Suprapubic skin (tissue), 4 donors: ENCODE measurements at regions not wholly inside any gene's neighbourhood (a gene's known extent, or its start where the extent isn't known, plus 50 kb on each side); places are given as distances from the start of the nearest gene placed in this dataset.

Experiments
- DNase-seq, 2 donors: peaks; one replicate each; pipeline ENCODE4 v3.0.0-alpha.2; 2019; ENCODE audit warnings: low spot score in 2 of 2
- H3K27ac ChIP-seq: fragments of 200-600 bp; sonication (generic); one replicate; pipeline ENCODE4 v1.5.1; 2019
- H3K27me3 ChIP-seq: fragments of 200-600 bp; sonication (generic); one replicate; pipeline ENCODE4 v1.5.1; 2019
- H3K36me3 ChIP-seq: fragments of 200-600 bp; sonication (generic); one replicate; pipeline ENCODE4 v1.5.1; 2019
- H3K4me1 ChIP-seq: fragments of 200-600 bp; sonication (generic); one replicate; pipeline ENCODE4 v1.5.1; 2019
- H3K4me3 ChIP-seq: fragments of 200-600 bp; sonication (generic); one replicate; pipeline ENCODE4 v1.5.1; 2019; ENCODE audit warnings: mild to moderate bottlenecking
- H3K9me3 ChIP-seq: fragments of 200-600 bp; sonication (generic); one replicate; pipeline ENCODE4 v1.5.1; 2019
- CTCF ChIP-seq, 2 donors: fragments of 200-600 bp in 1 of 2; fragments of 450-650 bp in 1 of 2; sonication (generic) in 1 of 2; IDR thresholded peaks; one replicate each; pipeline ENCODE4 v1.5.1; 2016 to 2019; ENCODE audit warnings: antibody characterized with exemption in 2 of 2, mild to moderate bottlenecking in 1 of 2, moderate library complexity in 1 of 2
- EP300 ChIP-seq: sonication (generic); formaldehyde crosslinking; IDR thresholded peaks from one replicate; pipeline ENCODE4 v1.6.1; 2017; ENCODE audit warnings: antibody characterized with exemption
- POLR2A ChIP-seq, 2 donors: fragments of 450-650 bp; IDR thresholded peaks; one replicate each; pipeline ENCODE4 v1.6.1; 2017; ENCODE audit warnings: antibody characterized with exemption in 2 of 2, mild to moderate bottlenecking in 2 of 2, moderate library complexity in 2 of 2
- POLR2AphosphoS5 ChIP-seq, 3 donors: sonication (generic); formaldehyde crosslinking; IDR thresholded peaks; one replicate each; pipeline ENCODE4 v1.6.1; 2017; ENCODE audit warnings: antibody characterized with exemption in 3 of 3
- WGBS: methylation state at CpG from one replicate; pipeline ENCODE4 v1.1.5; 2018; 5-methylcytosine and 5-hydroxymethylcytosine counted together

DNA sequence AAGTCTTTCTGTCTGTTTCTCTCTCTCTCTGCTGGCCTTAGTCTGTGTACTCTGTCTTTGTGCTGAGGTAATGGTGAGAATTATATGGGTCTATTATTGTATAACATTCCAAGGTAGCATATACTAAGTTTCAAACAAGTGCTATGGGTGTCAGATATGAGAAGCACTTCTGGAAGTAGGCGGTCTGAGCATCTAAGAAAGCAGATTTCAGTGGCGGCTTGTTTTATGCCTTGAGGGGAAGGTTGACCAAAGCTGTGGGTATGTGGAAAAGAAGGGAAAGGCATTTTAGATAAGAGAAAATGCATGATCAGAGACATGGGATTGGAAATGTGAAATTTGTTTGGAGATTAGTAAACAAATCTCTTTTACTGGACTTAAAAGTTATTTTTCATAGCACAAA lies 348.5 kb downstream of the RFC3 start:
- DNase-seq = no peak
- 89% methylated on average over 2 of the region's 2 CpGs for WGBS
- Histone ChIP-seq H3K9me3 (no peaks in the 10 kb centered on the region), H3K4me1 (peaks cover 6% of the 10 kb centered on the region), H3K27ac (no peak overlapping the region), H3K4me3 (no peak overlapping the region), H3K36me3 (no peaks in the 10 kb centered on the region), H3K27me3 (no peaks in the 10 kb centered on the region)
- no peak for TF ChIP-seq EP300
- no peak for TF ChIP-seq POLR2AphosphoS5 (IDR thresholded peaks at IDR 0.05)
- TF ChIP-seq POLR2A (IDR thresholded peaks at IDR 0.05) = no peak
- TF ChIP-seq CTCF (IDR thresholded peaks at IDR 0.05) = no peak

DNA sequence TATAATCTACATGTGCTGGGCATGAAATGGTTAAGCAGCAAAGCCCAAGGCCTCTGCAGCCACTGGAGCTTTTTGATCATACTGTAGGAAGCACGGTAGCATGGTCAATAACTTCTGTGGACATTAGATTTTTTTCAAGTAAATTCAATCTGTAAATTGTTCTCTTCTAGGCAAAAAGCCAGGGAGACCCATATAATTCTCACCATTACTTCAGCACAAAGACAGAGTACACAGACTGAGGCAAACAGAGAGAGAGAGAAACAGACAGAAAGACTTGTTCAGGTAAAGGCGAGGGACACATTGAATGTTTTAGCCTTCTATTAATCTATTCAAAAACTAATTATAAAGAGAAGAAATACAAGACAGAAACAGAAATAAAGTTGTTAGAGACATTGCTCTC lies 349.4 kb downstream of the RFC3 start:
- Histone ChIP-seq H3K27me3 (no peaks in the 10 kb centered on the region), H3K36me3 (no peaks in the 10 kb centered on the region), H3K27ac (no peak overlapping the region), H3K4me3 (no peak overlapping the region), H3K9me3 (no peaks in the 10 kb centered on the region), H3K4me1 (no peaks in the 10 kb centered on the region)
- no peak for TF ChIP-seq POLR2A (IDR thresholded peaks at IDR 0.05)
- no peak for TF ChIP-seq EP300
- TF ChIP-seq CTCF (IDR thresholded peaks at IDR 0.05) = no peak
- no peak for TF ChIP-seq POLR2AphosphoS5 (IDR thresholded peaks at IDR 0.05)
- WGBS = 69% methylated on average over 2 of the region's 2 CpGs
- no peak for DNase-seq

GRCh38 chr13:34172048-34172447 lies 354.1 kb downstream of the RFC3 start:
- DNase-seq = no peak
- no peaks in the 10 kb centered on the region for H3K27me3 ChIP-seq
- H3K36me3 ChIP-seq = no peaks in the 10 kb centered on the region
- H3K27ac ChIP-seq = no peak overlapping the region
- no peaks in the 10 kb centered on the region for H3K4me1 ChIP-seq
- TF ChIP-seq POLR2A (IDR thresholded peaks at IDR 0.05) = no peak
- no peak for TF ChIP-seq POLR2AphosphoS5 (IDR thresholded peaks at IDR 0.05)
- no peak for TF ChIP-seq EP300
- TF ChIP-seq CTCF (IDR thresholded peaks at IDR 0.05) = no peak
- H3K9me3 ChIP-seq = no peaks in the 10 kb centered on the region
- H3K4me3 ChIP-seq = no peak overlapping the region

DNA sequence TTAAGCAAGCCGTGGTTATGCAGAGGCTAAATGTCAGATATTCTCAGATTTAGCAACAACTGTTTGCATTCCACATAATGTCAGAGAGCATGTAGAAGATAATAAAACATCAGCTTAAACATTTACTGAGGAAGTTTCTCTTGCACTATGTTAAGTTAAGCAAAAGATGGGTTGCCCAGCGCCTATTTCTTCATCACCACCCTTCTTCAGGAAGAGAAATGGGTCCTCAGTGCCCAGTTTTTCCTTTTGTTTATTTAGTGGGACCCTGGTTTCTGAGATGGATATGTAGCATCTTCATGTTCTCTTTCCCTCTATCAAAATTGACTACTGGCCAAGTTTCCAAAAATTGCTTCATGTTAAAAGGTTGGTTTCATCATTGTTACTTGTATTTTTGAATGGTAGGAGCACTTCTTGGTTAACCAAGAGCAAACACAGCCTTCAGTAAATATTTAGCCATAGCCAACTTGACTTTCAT lies 356.8 kb downstream of the RFC3 start:
- no peaks in the 10 kb centered on the region for H3K27me3 ChIP-seq
- H3K9me3 ChIP-seq = no peaks in the 10 kb centered on the region
- TF ChIP-seq POLR2A (IDR thresholded peaks at IDR 0.05) = no peak
- TF ChIP-seq POLR2AphosphoS5 (IDR thresholded peaks at IDR 0.05) = no peak
- no peak for TF ChIP-seq EP300
- TF ChIP-seq CTCF (IDR thresholded peaks at IDR 0.05) = no peak
- whole genome bisulfite sequencing = 85% methylated on average over 2 of the region's 2 CpGs
- no peak overlapping the region for H3K4me3 ChIP-seq
- no peak for DNase-seq
- H3K27ac ChIP-seq = no peak overlapping the region
- H3K36me3 ChIP-seq = no peaks in the 10 kb centered on the region
- H3K4me1 ChIP-seq = no peaks in the 10 kb centered on the region

- Histone ChIP-seq H3K4me1 (no peaks in the 10 kb centered on the region), H3K9me3 (no peaks in the 10 kb centered on the region), H3K27me3 (no peaks in the 10 kb centered on the region), H3K27ac (no peak overlapping the region), H3K4me3 (no peak overlapping the region), H3K36me3 (no peaks in the 10 kb centered on the region)
- no peak for TF ChIP-seq POLR2AphosphoS5 (IDR thresholded peaks at IDR 0.05)
- WGBS = 90% methylated on average over 2 of the region's 2 CpGs
- no peak for DNase-seq
These were observed 357.6 kb downstream of the RFC3 start for GRCh38 chr13:34175551-34175950.

- WGBS = 46% methylated on average over 5 of the region's 5 CpGs
- Histone ChIP-seq H3K36me3 (no peaks in the 10 kb centered on the region), H3K9me3 (no peaks in the 10 kb centered on the region), H3K27ac (no peak overlapping the region), H3K4me3 (no peak overlapping the region), H3K27me3 (no peaks in the 10 kb centered on the region), H3K4me1 (no peaks in the 10 kb centered on the region)
- TF ChIP-seq POLR2AphosphoS5 (IDR thresholded peaks at IDR 0.05) = no peak
- TF ChIP-seq EP300 = no peak
- TF ChIP-seq POLR2A (IDR thresholded peaks at IDR 0.05) = no peak
- no peak for DNase-seq
These were observed 358.7 kb downstream of the RFC3 start for GRCh38 chr13:34176633-34177032.
